ENCODE measurements at regions not wholly inside any gene's neighbourhood (a gene's known extent, or its start where the extent isn't known, plus 50 kb on each side); places are given as distances from the start of the nearest gene placed in this dataset.

- CTCF ChIA-PET = no interaction called here
- TF ChIP-seq CTCF (IDR thresholded peaks at IDR 0.05) = no peak
- Mint-ChIP-seq H3K9me3 (peaks cover 3% of the 10 kb centered on the region), H3K27ac (no peak overlapping the region), H3K36me3 (ENCODE audit: low read depth) (no peaks in the 10 kb centered on the region), H3K4me3 (no peak overlapping the region), H3K4me1 (no peaks in the 10 kb centered on the region), H3K27me3 (no peaks in the 10 kb centered on the region)
- no peak for ATAC-seq (ENCODE audit: low read depth)
- POLR2A ChIA-PET = no interaction called here
- no peak for DNase-seq
- intact Hi-C loops (cut with micrococcal nuclease) = no loop called here
Observed at GRCh38 chr3:173238091-173238490, 97.1 kb upstream of the SPATA16 start.

GRCh38 chr3:173225351-173225750 lies 84.3 kb upstream of the SPATA16 start:
- POLR2A ChIA-PET = no interaction called here
- ATAC-seq (ENCODE audit: low read depth) = no peak

GRCh38 chr3:173221010-173221409 lies 80.0 kb upstream of the SPATA16 start:
- H3K27me3 Mint-ChIP-seq = no peaks in the 10 kb centered on the region
- peaks cover 5% of the 10 kb centered on the region for H3K9me3 Mint-ChIP-seq
- no peak for ATAC-seq (ENCODE audit: low read depth)
- CTCF ChIA-PET = no interaction called here
- no peak for DNase-seq
- H3K4me1 Mint-ChIP-seq = no peaks in the 10 kb centered on the region
- POLR2A ChIA-PET = no interaction called here
- H3K27ac Mint-ChIP-seq = no peak overlapping the region
- intact Hi-C loops (cut with micrococcal nuclease) = no loop called here
- H3K36me3 Mint-ChIP-seq (ENCODE audit: low read depth) = no peaks in the 10 kb centered on the region
- H3K4me3 Mint-ChIP-seq = no peak overlapping the region
- no peak for TF ChIP-seq CTCF (IDR thresholded peaks at IDR 0.05)

More at GRCh38 chr3:173225351-173225750, 84.3 kb upstream of the SPATA16 start:
- no peaks in the 10 kb centered on the region for H3K4me1 Mint-ChIP-seq
- CTCF ChIA-PET = no interaction called here
- no peak overlapping the region for H3K4me3 Mint-ChIP-seq
- intact Hi-C loops (cut with micrococcal nuclease) = no loop called here
- TF ChIP-seq CTCF (IDR thresholded peaks at IDR 0.05) = no peak
- no peak overlapping the region for H3K27ac Mint-ChIP-seq
- no peaks in the 10 kb centered on the region for H3K36me3 Mint-ChIP-seq (ENCODE audit: low read depth)
- no peak for DNase-seq
- peaks cover 5% of the 10 kb centered on the region for H3K9me3 Mint-ChIP-seq
- H3K27me3 Mint-ChIP-seq = no peaks in the 10 kb centered on the region

- intact Hi-C loops (cut with micrococcal nuclease) = no loop called here
- no peak overlapping the region for H3K4me3 Mint-ChIP-seq
Observed at GRCh38 chr3:173217127-173217526, 76.1 kb upstream of the SPATA16 start.

GRCh38 chr3:173216063-173216462 lies 75.0 kb upstream of the SPATA16 start:
- TF ChIP-seq CTCF (IDR thresholded peaks at IDR 0.05) = no peak
- Mint-ChIP-seq H3K4me1 (no peaks in the 10 kb centered on the region), H3K36me3 (ENCODE audit: low read depth) (no peaks in the 10 kb centered on the region), H3K9me3 (peaks cover 7% of the 10 kb centered on the region), H3K4me3 (no peak overlapping the region), H3K27me3 (no peaks in the 10 kb centered on the region), H3K27ac (no peak overlapping the region)
- DNase-seq (no peak), ATAC-seq (ENCODE audit: low read depth) (no peak)
- intact Hi-C loops (cut with micrococcal nuclease) = no loop called here
- CTCF ChIA-PET = no interaction called here
- POLR2A ChIA-PET = no interaction called here

More at GRCh38 chr3:173217127-173217526, 76.1 kb upstream of the SPATA16 start:
- H3K27ac Mint-ChIP-seq = no peak overlapping the region
- DNase-seq (no peak), ATAC-seq (ENCODE audit: low read depth) (no peak)
- H3K27me3 Mint-ChIP-seq = no peaks in the 10 kb centered on the region
- TF ChIP-seq CTCF (IDR thresholded peaks at IDR 0.05) = no peak
- ChIA-PET CTCF (no interaction called here), POLR2A (no interaction called here)
- H3K36me3 Mint-ChIP-seq (ENCODE audit: low read depth) = no peaks in the 10 kb centered on the region
- peaks cover 7% of the 10 kb centered on the region for H3K9me3 Mint-ChIP-seq
- no peaks in the 10 kb centered on the region for H3K4me1 Mint-ChIP-seq

All from activated B cell treated with CpG ODN at 0.5 μM for 24 hours (primary cell).